Activated naive CD4-positive, alpha-beta T cell treated with anti-CD3 and anti-CD28 coated beads, Interleukin-2, amount 10 ng/mL, durations not matched to agents 7 days and 5 days (primary cell): ENCODE measurements at regions not wholly inside any gene's neighbourhood (a gene's known extent, or its start where the extent isn't known, plus 50 kb on each side); places are given as distances from the start of the nearest gene placed in this dataset.
"Not testable (repeated sequence)": the region's sequence is repeated elsewhere in the genome, so short reads cannot be mapped to it uniquely, and the experiment has no call there.

Source experiments
- CTCF ChIA-PET: fragments of 350-600 bp; sonication (Branson Sonifier 250); formaldehyde crosslinking; loops from one replicate; lab custom pipeline; 2021; ENCODE audit warnings: antibody characterized with exemption; lab: Charles Lee
- DNase-seq: peaks from one replicate; pipeline ENCODE4 v3.0.0-alpha.2; 2020
- H3K27ac Mint-ChIP-seq: one replicate; pipeline ENCODE4 v1.8.0; 2021; ENCODE audit warnings: mild to moderate bottlenecking, moderate library complexity, mixed read lengths
- H3K27me3 Mint-ChIP-seq: one replicate; pipeline ENCODE4 v1.8.0; 2021; ENCODE audit warnings: mild to moderate bottlenecking, mixed read lengths
- H3K36me3 Mint-ChIP-seq: one replicate; pipeline ENCODE4 v1.8.0; 2021; ENCODE audit warnings: mixed read lengths
- H3K4me1 Mint-ChIP-seq: one replicate; pipeline ENCODE4 v1.8.0; 2021; ENCODE audit warnings: mixed read lengths
- H3K4me3 Mint-ChIP-seq: one replicate; pipeline ENCODE4 v1.8.0; 2021; ENCODE audit warnings: mild to moderate bottlenecking, moderate library complexity, mixed read lengths
- H3K9me3 Mint-ChIP-seq: one replicate; pipeline ENCODE4 v1.8.0; 2021; ENCODE audit warnings: mixed read lengths

- H3K27me3 Mint-ChIP-seq, H3K9me3 Mint-ChIP-seq, CTCF ChIA-PET, DNase-seq, H3K4me1 Mint-ChIP-seq, H3K4me3 Mint-ChIP-seq, H3K27ac Mint-ChIP-seq, H3K36me3 Mint-ChIP-seq: not testable (repeated sequence)
Observed at GRCh38 chr12:102666176-102666575, 185.8 kb upstream of the IGF1 start.

GRCh38 chr12:102659200-102659911 lies 179.0 kb upstream of the IGF1 start:
- H3K9me3 Mint-ChIP-seq: peaks cover 9% of the 10 kb centered on the region
- H3K27me3 Mint-ChIP-seq: no peaks in the 10 kb centered on the region
- no peaks in the 10 kb centered on the region for H3K4me1 Mint-ChIP-seq
- no peak for DNase-seq
- no peaks in the 10 kb centered on the region for H3K36me3 Mint-ChIP-seq
- no peak overlapping the region for H3K4me3 Mint-ChIP-seq
- H3K27ac Mint-ChIP-seq: no peak overlapping the region
- CTCF ChIA-PET: no interaction called here

GRCh38 chr12:102653406-102653805 lies 173.0 kb upstream of the IGF1 start:
- no peaks in the 10 kb centered on the region for H3K27me3 Mint-ChIP-seq
- peaks cover 11% of the 10 kb centered on the region for H3K9me3 Mint-ChIP-seq

GRCh38 chr12:102652645-102653313 lies 172.4 kb upstream of the IGF1 start:
- Mint-ChIP-seq H3K4me1 (no peaks in the 10 kb centered on the region), H3K36me3 (no peaks in the 10 kb centered on the region), H3K27ac (no peak overlapping the region), H3K4me3 (no peak overlapping the region), H3K27me3 (no peaks in the 10 kb centered on the region), H3K9me3 (peaks cover 10% of the 10 kb centered on the region)
- CTCF ChIA-PET: no interaction called here
- DNase-seq: no peak

More at GRCh38 chr12:102653406-102653805, 173.0 kb upstream of the IGF1 start:
- no peaks in the 10 kb centered on the region for H3K36me3 Mint-ChIP-seq
- no peak for DNase-seq
- CTCF ChIA-PET: no interaction called here
- no peak overlapping the region for H3K4me3 Mint-ChIP-seq
- no peaks in the 10 kb centered on the region for H3K4me1 Mint-ChIP-seq
- H3K27ac Mint-ChIP-seq: no peak overlapping the region

- Mint-ChIP-seq H3K27ac (no peak overlapping the region), H3K27me3 (no peaks in the 10 kb centered on the region), H3K4me1 (no peaks in the 10 kb centered on the region), H3K36me3 (no peaks in the 10 kb centered on the region), H3K4me3 (no peak overlapping the region), H3K9me3 (peaks cover 4% of the 10 kb centered on the region)
- CTCF ChIA-PET: interaction anchor here (0.6 kb wide), 1 partner anchor 122 kb away, joined by 3 read pairs; no protein-coding TSS in a partner anchor
- DNase-seq: no peak
Observed at GRCh38 chr12:102645968-102646367, 165.6 kb upstream of the IGF1 start.

- CTCF ChIA-PET: no interaction called here
- Mint-ChIP-seq H3K27ac (no peak overlapping the region), H3K4me1 (no peaks in the 10 kb centered on the region)
Observed at GRCh38 chr12:102643879-102644575, 163.7 kb upstream of the IGF1 start.

GRCh38 chr12:102642199-102642598 lies 161.8 kb upstream of the IGF1 start:
- Mint-ChIP-seq H3K9me3 (peaks cover 4% of the 10 kb centered on the region), H3K27ac (no peak overlapping the region), H3K36me3 (no peaks in the 10 kb centered on the region), H3K4me1 (no peaks in the 10 kb centered on the region), H3K4me3 (no peak overlapping the region), H3K27me3 (no peaks in the 10 kb centered on the region)
- no peak for DNase-seq
- CTCF ChIA-PET: no interaction called here

More at GRCh38 chr12:102643879-102644575, 163.7 kb upstream of the IGF1 start:
- Mint-ChIP-seq H3K9me3 (peaks cover 8% of the 10 kb centered on the region), H3K4me3 (no peak overlapping the region), H3K27me3 (no peaks in the 10 kb centered on the region), H3K36me3 (no peaks in the 10 kb centered on the region)
- DNase-seq: no peak

GRCh38 chr12:102640658-102641057 lies 160.3 kb upstream of the IGF1 start:
- H3K27ac Mint-ChIP-seq, CTCF ChIA-PET, H3K27me3 Mint-ChIP-seq, H3K9me3 Mint-ChIP-seq, H3K4me3 Mint-ChIP-seq, H3K4me1 Mint-ChIP-seq, H3K36me3 Mint-ChIP-seq, DNase-seq: not testable (repeated sequence)

GRCh38 chr12:102638777-102639176 lies 158.4 kb upstream of the IGF1 start:
- H3K4me1 Mint-ChIP-seq: no peaks in the 10 kb centered on the region
- no peak overlapping the region for H3K27ac Mint-ChIP-seq
- H3K4me3 Mint-ChIP-seq: no peak overlapping the region
- no peak for DNase-seq
- H3K9me3 Mint-ChIP-seq: peaks cover 4% of the 10 kb centered on the region
- H3K27me3 Mint-ChIP-seq: no peaks in the 10 kb centered on the region
- H3K36me3 Mint-ChIP-seq: no peaks in the 10 kb centered on the region
- CTCF ChIA-PET: no interaction called here

- CTCF ChIA-PET: no interaction called here
- no peak for DNase-seq
Observed at GRCh38 chr12:102633981-102634605, 153.7 kb upstream of the IGF1 start.

GRCh38 chr12:102631274-102631673 lies 150.9 kb upstream of the IGF1 start:
- H3K9me3 Mint-ChIP-seq: peaks cover 7% of the 10 kb centered on the region
- H3K4me3 Mint-ChIP-seq: no peak overlapping the region
- DNase-seq: no peak
- CTCF ChIA-PET: no interaction called here
- no peaks in the 10 kb centered on the region for H3K4me1 Mint-ChIP-seq
- no peaks in the 10 kb centered on the region for H3K27me3 Mint-ChIP-seq
- H3K36me3 Mint-ChIP-seq: no peaks in the 10 kb centered on the region
- no peak overlapping the region for H3K27ac Mint-ChIP-seq

More at GRCh38 chr12:102633981-102634605, 153.7 kb upstream of the IGF1 start:
- Mint-ChIP-seq H3K9me3 (no peaks in the 10 kb centered on the region), H3K36me3 (no peaks in the 10 kb centered on the region), H3K27ac (no peak overlapping the region), H3K4me3 (no peak overlapping the region), H3K4me1 (no peaks in the 10 kb centered on the region), H3K27me3 (no peaks in the 10 kb centered on the region)

GRCh38 chr12:102629262-102629888 lies 149.0 kb upstream of the IGF1 start:
- no peaks in the 10 kb centered on the region for H3K4me1 Mint-ChIP-seq
- no peaks in the 10 kb centered on the region for H3K36me3 Mint-ChIP-seq
- CTCF ChIA-PET: interaction anchor here (0.8 kb wide), 1 partner anchor 8 kb away, joined by 3 read pairs; no protein-coding TSS in a partner anchor
- H3K27me3 Mint-ChIP-seq: no peaks in the 10 kb centered on the region
- peaks cover 7% of the 10 kb centered on the region for H3K9me3 Mint-ChIP-seq
- no peak for DNase-seq
- H3K27ac Mint-ChIP-seq: no peak overlapping the region
- H3K4me3 Mint-ChIP-seq: no peak overlapping the region

- Mint-ChIP-seq H3K9me3 (peaks cover 7% of the 10 kb centered on the region), H3K4me1 (no peaks in the 10 kb centered on the region), H3K27ac (no peak overlapping the region), H3K27me3 (no peaks in the 10 kb centered on the region), H3K36me3 (no peaks in the 10 kb centered on the region), H3K4me3 (no peak overlapping the region)
- CTCF ChIA-PET: no interaction called here
- no peak for DNase-seq
Observed at GRCh38 chr12:102625819-102626218, 145.5 kb upstream of the IGF1 start.

GRCh38 chr12:102622618-102623017 lies 142.3 kb upstream of the IGF1 start:
- H3K4me1 Mint-ChIP-seq: no peaks in the 10 kb centered on the region
- peaks cover 5% of the 10 kb centered on the region for H3K9me3 Mint-ChIP-seq
- H3K27me3 Mint-ChIP-seq: no peaks in the 10 kb centered on the region
- H3K4me3 Mint-ChIP-seq: no peak overlapping the region
- CTCF ChIA-PET: no interaction called here
- no peak overlapping the region for H3K27ac Mint-ChIP-seq
- DNase-seq: no peak
- H3K36me3 Mint-ChIP-seq: no peaks in the 10 kb centered on the region
